Choroid plexus epithelial cell (primary cell): ENCODE measurements at regions not wholly inside any gene's neighbourhood (a gene's known extent, or its start where the extent isn't known, plus 50 kb on each side); places are given as distances from the start of the nearest gene placed in this dataset.

Source experiments
- DNase-seq: peaks from one replicate; pipeline ENCODE4 v3.0.0-alpha.2; 2010; ENCODE audit warnings: low read depth
- H3K4me3 ChIP-seq: 2 replicates; pipeline ENCODE4 v1.5.1; 2011; ENCODE audit warnings: low read depth, mild to moderate bottlenecking, control low read depth, low read length, moderate library complexity
- TF ChIP-seq, protein P1 (sequence below): conservative IDR thresholded peaks from 2 replicates; pipeline ENCODE4 v1.5.1; 2011; ENCODE audit warnings: low read depth, mild to moderate bottlenecking, control low read depth, inconsistent platforms, low read length, moderate library complexity

DNA sequence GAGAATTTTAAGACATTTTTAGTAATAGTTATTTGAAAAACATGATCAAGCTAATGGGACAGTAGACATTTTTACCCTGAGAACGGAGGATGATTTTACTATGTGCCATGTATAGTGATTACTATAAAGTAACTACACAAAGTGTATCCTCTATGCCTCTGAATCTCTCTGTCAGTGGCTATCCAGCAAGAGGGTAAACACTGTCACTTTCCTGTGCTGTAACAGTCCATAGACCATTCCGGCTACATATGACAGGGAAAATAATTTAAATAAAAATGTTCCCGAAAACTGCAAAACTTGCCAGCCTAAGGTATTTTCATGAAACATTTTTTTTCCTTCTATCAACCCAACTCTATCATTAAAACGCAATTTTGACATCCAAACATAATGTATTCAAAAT lies 1632.2 kb upstream of the ACVR2A start:
- no peak overlapping the region for H3K4me3 ChIP-seq
- TF ChIP-seq, protein P1, sequence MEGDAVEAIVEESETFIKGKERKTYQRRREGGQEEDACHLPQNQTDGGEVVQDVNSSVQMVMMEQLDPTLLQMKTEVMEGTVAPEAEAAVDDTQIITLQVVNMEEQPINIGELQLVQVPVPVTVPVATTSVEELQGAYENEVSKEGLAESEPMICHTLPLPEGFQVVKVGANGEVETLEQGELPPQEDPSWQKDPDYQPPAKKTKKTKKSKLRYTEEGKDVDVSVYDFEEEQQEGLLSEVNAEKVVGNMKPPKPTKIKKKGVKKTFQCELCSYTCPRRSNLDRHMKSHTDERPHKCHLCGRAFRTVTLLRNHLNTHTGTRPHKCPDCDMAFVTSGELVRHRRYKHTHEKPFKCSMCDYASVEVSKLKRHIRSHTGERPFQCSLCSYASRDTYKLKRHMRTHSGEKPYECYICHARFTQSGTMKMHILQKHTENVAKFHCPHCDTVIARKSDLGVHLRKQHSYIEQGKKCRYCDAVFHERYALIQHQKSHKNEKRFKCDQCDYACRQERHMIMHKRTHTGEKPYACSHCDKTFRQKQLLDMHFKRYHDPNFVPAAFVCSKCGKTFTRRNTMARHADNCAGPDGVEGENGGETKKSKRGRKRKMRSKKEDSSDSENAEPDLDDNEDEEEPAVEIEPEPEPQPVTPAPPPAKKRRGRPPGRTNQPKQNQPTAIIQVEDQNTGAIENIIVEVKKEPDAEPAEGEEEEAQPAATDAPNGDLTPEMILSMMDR = no peak
- no peak for DNase-seq

DNA sequence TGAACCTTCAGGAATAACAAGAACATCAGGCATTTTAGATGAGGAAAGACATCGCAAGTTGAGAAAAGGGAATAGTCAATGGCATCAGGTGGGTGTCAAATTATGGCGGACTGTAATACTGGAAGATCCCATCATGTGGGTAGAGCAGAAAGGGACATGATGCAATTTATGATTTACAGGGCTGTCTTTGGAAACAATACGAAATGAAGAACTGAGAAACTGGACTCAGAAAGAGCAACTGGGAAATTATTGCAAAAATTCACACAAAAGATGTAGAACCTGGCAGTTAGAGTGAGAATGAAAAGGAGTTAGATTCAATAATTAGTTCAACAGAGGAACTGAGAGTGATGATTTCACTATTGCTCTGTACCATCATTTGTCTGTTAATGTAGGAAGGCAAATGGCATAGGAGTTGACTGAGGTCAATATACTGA lies 1635.0 kb upstream of the ACVR2A start:
- TF ChIP-seq, protein P1 = no peak

DNA sequence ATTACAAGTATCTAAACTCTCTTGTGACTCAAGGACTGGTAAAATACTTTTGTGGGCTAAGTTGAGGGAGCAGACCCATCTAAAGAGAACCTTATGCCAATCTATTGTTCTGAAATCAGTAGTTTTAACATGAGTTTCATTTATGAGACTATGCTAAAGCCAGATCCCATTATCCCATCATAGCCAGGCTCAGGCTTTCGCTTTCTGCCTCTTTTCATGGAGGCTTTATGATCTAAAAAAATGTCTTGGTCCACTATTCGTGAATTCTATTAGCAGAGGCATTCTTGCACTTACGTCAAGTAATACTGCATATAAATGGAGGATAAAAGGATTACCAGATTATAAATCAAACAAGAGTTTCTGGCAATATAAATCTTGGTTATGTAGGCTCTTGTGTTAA lies 1636.9 kb upstream of the ACVR2A start:
- no peak overlapping the region for H3K4me3 ChIP-seq
- TF ChIP-seq, protein P1 = no peak
- DNase-seq = no peak

More for the DNA sequence above, 1635.0 kb upstream of the ACVR2A start:
- H3K4me3 ChIP-seq = no peak overlapping the region
- DNase-seq = no peak

DNA sequence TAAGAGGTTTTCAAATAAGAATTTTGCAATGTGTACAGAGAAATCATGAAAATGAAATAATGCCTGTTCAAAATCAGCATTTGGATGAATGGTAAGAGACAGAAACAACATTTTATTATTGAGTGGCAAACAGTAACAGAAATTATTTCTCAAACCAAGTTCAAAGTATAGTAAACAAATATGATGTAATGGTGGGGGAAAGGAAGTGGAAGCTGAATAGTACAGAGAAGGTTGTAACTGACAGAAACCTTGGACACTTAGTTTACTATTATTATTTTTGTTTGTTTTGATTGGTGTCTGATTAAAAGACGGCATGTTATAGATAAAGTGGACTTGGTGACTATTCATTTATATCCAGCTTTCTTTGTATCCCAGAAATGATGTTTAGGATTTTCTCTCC lies 1637.4 kb upstream of the ACVR2A start:
- TF ChIP-seq, protein P1 = no peak
- no peak overlapping the region for H3K4me3 ChIP-seq
- DNase-seq = no peak

DNA sequence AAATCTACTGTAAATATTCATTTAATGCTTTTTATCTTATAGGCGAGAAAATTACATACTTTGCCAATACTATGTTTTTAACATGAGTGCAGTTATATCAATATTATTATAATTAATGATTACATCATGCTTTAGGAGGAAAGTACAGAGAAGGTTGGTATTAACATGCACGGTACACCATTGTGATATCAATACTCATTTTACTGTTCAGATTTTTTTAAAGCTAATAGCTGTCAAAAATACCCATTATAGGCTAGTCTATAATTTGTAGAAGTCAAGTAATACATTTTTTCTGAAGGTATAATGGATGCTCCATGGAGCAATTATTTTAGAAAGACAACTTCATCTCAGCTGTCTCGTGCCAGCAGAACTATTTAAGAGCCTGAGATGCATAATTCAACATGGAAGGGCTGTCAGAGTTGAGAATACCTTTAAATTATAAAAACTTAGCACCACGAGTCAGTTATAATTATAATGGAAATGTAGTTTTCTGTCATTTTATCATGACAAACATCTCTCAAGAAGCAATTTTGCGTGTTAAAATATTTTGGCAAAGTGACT lies 1641.7 kb upstream of the ACVR2A start:
- TF ChIP-seq, protein P1 = no peak
- DNase-seq = no peak
- no peak overlapping the region for H3K4me3 ChIP-seq

DNA sequence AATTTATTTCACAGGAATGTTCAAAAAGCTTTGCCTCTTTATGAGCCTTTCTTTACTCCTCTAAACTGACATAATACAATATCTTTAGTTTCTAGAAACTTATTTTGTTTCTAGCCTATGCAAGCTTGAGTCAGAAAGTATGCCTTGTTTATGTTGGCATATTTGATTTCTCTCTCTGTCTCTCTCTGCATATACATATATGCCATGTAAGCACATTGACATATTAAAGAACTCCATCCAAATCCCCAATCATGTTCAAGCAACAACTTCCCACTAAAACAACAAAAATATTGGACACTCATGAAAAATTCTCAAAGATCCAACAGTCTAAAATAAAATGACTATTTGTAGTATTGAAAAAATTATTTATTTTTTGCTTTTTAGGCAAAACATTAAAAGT lies 1651.2 kb upstream of the ACVR2A start:
- DNase-seq = no peak
- TF ChIP-seq, protein P1 = no peak
- H3K4me3 ChIP-seq = no peak overlapping the region

DNA sequence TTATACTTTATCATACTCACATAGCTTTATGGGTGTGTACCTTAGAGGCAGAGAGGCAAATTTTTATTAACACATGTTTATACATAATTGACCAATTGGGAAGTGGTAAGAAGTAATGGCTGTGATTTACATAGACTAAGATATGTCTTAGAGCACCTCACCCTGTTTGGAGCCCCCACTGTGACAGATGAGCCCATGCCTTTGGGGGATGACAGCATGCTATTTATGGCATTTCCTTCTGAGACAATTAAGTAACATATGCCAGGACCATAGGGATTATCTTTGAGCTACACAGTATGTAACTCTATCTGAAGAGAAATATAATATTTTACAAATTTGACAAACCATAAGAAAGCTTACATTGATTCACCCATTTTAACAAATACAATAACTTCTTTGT lies 1655.3 kb upstream of the ACVR2A start:
- DNase-seq = no peak
- no peak overlapping the region for H3K4me3 ChIP-seq
- TF ChIP-seq, protein P1 = no peak
